RPMI8226 (cell line): ENCODE measurements at regions not wholly inside any gene's neighbourhood (a gene's known extent, or its start where the extent isn't known, plus 50 kb on each side); places are given as distances from the start of the nearest gene placed in this dataset.
"Not testable (repeated sequence)": the region's sequence is repeated elsewhere in the genome, so short reads cannot be mapped to it uniquely, and the experiment has no call there.

Experiments
- DNase-seq: peaks from one replicate; pipeline ENCODE4 v3.0.0-alpha.2; 2015

DNA sequence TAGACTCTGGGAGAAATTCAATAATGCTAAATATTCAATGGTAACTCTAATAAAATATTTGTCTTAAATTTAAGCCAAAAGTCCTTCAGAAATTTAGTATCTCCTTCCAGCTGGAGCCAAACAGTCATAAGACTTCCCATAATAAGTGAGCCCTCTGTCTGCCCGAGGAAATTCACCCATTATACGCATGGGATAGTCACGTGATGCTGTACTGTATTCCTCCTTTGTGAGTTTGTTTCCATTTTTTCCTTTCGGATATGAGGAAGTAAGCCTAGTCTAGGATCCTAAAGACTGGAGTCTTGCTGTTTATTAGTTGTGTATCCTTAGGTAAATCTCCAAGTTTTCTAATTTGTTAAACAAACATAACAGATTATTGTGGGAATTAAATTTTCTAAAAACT is 110.4 kb upstream of the PLAAT1 start:
- DNase-seq, result no peak

DNA sequence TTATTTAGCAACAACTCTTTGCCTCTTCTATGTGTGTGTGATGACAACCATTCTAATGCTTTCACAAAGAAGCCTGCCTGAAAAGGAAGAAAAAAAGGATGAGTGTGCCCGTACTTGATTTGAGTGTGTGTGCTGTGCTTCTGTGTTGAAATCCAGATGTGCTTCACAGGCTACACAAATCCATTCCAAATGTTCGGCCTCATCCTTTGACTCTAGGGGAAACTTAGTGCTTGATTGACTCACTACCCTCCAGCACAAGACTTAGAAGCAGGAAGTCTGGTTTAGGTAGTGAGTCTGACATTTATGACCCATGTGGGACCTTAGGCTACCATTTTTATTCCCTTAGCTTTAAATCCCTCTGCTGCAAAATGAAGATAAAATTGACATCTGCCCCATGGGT is 108.8 kb upstream of the PLAAT1 start:
- no peak for DNase-seq

DNA sequence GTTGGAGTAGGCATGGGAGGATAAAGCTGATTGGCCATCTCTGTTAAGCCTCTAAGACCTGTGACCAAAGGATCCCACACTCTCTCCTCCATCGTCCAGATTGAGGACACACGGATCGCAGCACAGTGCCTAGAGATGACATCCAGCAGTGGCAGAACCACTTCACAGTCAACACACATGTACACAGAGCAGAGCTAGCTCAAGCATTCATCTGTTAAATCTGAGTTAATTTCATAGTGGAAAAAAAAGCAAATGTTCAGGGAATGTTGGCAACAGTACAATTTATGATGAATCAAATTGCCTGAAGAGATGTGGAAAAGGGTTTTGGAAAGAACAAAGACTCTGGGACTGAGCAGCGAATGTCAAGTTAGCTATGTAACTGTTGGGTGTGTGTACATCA is 108.1 kb upstream of the PLAAT1 start:
- no peak for DNase-seq

DNA sequence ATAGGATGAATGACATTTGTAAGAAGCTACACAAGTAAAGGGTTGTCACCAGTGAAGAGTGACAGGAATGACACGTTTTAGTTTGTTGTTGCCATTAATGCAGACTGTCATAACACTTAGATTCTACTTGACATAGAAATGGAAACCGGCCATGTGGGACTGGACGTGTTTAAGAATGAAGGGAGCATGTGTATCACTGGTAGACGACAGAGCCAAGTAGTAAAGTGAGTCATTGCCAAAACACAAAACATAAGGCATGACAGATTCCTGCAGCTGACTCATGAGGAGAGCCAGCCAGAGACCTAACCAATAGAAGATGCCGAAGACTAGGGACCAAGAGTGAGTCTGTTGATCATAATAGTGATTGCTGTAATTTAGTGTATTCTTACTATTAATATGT is 106.2 kb upstream of the PLAAT1 start:
- DNase-seq, result no peak

DNA sequence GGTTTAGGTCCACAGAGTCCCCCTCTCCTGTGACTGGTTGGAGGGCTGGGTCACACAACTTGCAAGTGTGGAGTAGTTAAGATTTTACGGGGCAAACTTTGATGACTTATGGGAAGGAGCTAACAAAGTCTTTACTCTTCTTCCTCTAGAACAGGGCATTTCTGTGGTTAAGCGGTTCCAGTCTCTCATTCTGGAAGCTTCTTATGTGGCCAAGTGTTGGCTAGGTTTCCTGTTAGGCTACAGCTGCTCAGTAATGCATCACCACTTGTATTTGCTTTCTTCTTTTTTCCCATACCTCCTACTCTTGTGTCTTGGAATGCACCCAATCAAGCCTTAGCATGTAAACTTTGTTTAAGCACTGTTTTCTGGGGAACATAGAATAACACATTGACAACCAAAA is 100.6 kb upstream of the PLAAT1 start:
- no peak for DNase-seq

DNA sequence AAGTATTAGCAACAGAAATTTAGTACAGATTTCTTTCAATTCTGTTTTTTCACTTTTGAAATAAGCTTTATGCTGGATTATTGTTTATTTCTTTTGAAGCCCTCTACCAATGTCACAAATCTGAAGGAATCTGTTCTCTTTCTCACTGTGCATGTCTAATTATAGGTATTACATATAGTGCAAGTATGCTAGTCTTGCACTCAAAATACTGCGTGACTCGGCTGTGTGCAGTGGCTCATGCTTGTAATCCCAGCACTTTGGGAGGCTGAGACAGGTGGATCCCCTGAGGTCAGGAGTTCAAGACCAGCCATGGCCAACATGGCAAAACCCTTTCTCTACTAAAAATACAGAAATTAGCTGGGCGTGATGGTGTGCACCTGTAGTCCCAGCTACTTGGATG is 95.8 kb upstream of the PLAAT1 start:
- DNase-seq, result no peak

DNA sequence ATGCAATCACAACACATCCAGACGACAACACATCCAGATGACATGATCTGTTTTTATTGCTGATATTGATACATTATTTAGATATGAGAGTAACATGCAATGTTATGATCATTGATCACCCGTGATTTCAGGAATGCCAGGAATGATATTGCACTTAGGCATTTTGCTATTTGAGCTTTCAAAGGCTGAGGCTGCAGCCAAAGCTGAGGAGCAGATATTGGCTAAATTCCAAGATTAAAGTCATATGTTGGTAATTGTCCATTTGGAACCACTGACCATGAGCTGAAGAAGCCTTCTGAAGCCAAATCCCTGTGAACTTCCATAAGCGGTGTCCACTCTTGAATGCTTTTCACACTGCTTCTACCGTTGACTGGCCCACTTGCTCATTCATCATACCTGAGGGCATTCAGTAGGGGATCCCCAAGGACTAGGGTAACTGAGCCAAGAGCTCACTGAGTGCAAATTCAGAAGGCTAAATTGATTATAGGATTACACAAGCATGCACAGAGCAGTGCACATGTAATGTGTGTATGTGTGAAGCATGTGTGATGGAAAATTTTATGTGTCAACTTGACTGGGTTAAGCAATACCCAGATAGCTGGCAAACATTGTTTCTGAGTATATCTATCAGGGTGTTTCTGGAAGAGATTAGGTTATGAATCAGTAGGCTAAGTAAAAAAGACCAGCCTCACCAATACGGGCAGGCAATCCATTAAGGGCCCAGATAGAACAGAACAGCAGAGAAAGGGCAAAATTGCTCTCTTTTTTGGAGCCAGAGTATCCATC is 92.1 kb upstream of the PLAAT1 start:
- no peak for DNase-seq

DNA sequence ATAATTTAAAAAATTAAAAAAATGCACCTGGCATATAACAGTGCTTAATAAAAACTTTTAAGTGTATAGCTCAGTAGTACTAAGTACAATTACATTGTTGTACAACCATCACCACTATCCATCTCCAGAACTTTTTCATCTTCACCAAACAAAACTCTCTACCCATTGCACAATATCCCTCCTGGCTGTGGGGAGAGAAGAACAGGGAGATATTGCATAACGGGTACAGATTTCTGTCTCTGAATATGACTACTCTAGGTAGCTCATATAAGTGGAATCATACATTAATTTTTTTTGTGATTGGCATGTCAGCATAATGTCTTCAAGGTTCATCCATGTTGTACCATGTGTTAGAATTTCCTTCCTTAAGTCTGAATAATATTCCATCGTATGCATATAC is 91.0 kb upstream of the PLAAT1 start:
- DNase-seq, result no peak

DNA sequence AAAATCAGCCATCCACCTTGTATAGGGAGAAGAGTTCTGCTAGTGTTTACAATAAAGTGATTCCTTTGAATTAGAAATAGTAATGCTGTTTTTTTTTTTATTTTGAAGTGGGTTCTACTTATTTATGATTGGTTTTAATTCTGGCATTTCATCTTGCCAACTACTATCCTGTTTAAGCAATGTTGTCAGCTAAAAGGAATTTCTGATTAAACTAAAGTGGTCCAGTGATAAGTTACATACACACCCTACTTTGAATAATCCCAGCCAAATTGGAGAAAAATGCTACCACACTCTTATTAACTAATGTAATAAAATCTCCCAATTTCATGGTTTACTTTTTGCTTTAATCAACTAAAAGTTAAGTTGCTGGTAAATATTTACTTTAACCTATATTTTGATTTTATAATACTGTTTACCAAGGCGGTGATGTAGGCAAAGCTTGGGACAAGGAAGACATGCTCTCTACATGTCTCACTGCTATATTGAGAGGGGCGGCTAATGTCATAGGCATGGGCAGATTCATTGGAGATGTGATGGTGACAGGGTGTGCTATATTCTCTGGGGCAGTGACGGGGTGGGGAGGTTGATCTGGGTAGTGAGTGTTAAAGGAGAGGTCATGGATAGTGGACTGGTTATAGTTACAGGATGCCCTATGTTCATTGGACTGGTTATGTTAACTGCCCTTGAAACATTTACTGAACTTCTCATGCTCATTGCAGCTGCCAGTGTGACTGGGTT is 85.8 kb upstream of the PLAAT1 start:
- DNase-seq, result not testable (repeated sequence)

DNA sequence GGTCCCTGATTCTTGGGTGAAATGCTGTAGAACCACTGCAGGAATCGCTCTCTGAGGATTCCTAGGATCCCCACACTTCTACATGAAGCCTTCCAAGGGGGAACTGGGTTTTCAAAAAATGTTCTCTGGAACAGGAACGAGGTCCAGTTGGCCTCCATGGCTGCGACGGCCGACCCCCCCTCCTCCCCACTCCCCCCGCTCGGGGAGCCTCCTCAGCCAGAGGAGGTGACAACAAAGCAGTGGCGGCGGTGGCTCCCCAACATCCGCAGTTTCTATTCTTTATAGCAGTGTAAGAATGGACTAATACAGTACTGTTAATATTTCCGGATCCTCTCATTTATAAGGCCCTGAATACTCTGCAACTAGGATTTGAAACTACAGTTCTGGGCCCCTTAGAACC is 84.0 kb upstream of the PLAAT1 start:
- no peak for DNase-seq

DNA sequence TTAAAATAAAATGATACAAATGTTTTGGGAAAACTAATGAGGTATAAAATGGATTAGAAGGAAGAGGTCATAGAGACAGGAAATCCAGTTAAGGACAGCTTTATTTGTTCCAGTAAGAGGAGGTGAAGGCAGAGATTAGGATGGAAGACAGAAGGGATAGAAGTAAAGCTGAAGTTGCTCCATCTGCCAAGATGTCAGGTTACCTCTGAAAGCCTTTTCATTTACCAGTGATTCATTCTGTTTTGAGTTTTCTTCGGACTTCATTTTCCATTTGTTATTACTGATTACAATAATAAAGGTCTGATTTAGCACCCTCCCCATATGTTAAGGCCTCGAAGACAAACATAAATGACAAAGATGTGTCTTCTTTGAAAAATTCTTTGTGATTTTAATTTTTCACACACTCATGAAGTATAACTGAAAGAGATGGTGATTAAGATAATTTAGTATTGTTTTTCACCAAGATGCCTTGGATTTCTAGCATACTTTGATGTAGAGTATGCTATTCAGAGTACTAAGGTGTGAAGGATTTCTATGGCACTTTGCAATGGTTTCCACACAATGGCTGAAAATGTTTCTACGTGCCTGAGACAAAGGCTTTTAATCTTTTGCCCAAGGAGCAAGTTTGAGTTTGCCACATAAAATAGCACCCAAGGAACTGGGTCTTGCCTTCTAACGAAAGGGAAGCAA is 75.4 kb upstream of the PLAAT1 start:
- DNase-seq, result no peak

DNA sequence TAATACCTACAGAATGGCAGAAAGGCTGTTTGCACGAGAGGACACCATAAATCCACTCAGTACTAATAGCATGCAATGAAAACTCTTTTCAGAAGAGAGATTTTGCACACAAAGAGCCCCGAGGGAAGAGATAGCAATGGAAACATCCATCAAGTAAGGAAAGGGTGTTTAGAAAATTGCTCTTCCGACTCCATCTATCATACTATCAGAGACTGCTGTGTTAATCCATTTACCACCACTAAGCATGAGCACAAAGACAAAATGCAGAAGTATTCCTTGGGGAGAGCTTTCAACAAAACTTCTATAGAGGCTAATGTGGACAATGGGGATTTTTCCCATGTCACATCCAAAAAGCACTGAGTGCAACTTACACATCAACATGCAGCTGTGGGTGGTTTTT is 72.1 kb upstream of the PLAAT1 start:
- DNase-seq, result no peak

DNA sequence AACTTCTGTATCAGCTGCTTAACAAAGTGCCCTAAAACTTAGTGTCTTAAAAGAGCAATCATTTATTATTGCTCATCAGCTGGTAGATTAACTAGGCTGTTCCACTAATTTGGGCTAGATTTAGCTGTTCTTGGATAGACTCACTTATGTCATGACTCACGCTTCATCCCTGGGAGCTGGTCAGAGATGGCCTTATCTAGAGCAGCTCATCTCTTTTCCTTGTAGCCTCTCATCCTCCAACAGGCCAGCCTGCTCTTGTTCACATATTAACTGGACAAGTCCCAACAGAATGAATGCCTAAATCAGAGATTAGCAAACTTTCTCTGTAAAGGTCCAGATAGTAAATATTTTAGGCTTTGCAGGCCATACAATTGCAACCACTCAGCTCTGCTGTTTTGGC is 66.9 kb upstream of the PLAAT1 start:
- DNase-seq, result no peak

DNA sequence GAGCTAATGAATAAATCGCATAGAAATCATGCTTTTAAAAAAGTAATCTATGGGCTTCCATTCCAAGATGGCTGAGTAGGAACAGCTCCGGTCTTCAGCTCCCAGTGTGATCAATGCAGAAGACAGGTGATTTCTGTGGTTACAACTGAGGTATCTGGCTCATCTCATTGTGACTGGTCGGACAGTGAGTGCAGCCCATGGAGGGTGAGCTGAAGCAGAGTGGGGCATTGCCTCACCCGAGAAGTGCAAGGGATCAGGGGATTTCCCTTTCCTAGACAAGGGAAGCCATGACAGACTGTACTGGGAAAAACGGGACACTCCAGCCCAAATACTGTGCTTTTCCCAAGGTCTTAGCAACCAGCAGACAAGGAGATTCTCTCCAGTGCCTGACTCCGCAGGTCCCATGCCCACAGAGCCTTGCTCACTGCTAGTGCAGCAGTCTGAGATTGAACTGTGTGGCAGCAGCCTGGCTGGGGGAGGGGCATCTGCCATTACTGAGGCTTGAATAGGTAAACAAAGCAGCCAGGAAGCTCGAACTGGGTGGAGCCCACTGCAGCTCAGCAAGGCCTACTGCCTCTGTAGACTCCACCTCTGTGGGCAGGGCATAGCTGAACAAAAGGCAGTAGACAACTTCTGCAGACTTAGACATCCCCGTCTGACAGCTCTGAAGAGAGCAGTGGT is 61.5 kb upstream of the PLAAT1 start:
- not testable (repeated sequence) for DNase-seq

DNA sequence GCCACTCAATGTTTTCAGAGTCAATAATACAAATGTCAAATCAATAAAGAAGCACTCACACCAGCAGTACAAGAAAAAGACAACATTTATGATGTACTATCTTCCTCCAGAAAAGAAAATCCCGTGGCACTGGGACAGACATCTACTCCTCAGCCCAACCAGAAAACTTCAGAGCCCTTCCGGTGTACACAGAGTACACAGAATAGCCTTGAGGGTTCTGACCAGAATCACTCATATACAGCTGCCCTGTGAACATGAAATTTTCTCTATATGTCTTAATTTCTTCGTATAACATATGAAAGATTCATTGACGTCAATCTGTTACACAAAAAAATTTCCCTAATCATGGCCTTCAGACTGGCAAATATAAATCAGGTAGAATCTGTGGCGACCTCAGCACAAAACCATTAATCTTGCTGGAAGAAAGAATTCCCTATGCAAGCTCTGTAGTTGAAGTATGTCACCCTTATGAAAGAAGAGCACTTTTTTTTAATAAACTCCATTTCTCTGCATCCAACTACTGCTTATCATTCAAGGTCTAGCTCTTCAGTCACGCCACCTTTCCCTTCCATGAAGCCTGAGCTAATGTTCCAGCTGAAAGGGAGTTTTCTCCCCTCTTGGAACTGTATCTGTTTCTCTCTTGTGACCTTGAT is 53.8 kb upstream of the PLAAT1 start:
- DNase-seq, result no peak

DNA sequence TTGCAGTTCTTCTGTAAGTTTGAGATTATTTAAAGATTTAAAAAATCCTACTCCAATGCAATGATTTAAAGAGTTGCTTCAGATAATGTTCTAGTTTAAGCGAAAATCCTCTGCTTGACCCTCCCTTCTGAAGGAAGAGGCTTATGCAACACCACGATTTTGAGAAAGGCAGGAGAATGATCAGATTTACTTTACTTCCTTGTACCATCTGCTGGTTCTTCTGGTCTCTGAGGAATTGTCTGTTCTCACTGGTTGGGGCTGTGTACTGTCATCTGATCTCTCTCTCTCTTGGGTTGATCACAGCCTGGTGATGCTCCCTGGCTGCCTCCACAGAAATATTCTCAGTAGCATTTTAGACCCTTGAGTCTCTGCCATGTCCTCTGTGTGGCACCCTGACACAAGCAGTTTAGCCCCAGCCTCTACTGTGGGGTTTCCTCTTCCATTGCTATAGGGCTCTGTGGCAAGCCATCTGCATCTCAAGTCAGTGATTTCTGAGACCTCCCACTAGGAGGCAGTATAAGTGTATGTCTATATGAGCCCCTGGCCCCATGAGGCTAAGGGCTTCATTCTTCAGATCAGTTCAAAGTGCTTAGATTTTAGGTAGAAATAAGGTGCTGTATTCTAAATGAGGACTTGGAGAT is 50.8 kb upstream of the PLAAT1 start:
- peak; percentile 8 for DNase-seq
